Activated CD4-positive, alpha-beta T cell treated with anti-CD3 and anti-CD28 coated beads, Interleukin-2, amount 10 ng/mL, durations not matched to agents 24 days and 14 days (primary cell): ENCODE measurements at regions not wholly inside any gene's neighbourhood (a gene's known extent, or its start where the extent isn't known, plus 50 kb on each side); places are given as distances from the start of the nearest gene placed in this dataset.
"Not testable (repeated sequence)": the region's sequence is repeated elsewhere in the genome, so short reads cannot be mapped to it uniquely, and the experiment has no call there.

Experiments
- DNase-seq: peaks from one replicate; pipeline ENCODE4 v3.0.0; 2022
- H3K27ac Mint-ChIP-seq: one replicate; pipeline ENCODE4 v1.8.0; 2022; ENCODE audit warnings: mild to moderate bottlenecking, mixed read lengths
- H3K27me3 Mint-ChIP-seq: one replicate; pipeline ENCODE4 v1.8.0; 2022; ENCODE audit warnings: mixed read lengths
- H3K36me3 Mint-ChIP-seq: one replicate; pipeline ENCODE4 v1.8.0; 2022; ENCODE audit warnings: low read depth, mild to moderate bottlenecking, mixed read lengths
- H3K4me1 Mint-ChIP-seq: one replicate; pipeline ENCODE4 v1.8.0; 2021; ENCODE audit warnings: mixed read lengths
- H3K4me3 Mint-ChIP-seq: one replicate; pipeline ENCODE4 v1.8.0; 2022; ENCODE audit warnings: mild to moderate bottlenecking, moderate library complexity, mixed read lengths
- H3K9me3 Mint-ChIP-seq: one replicate; pipeline ENCODE4 v1.8.0; 2021; ENCODE audit warnings: mixed read lengths
- intact Hi-C: fragments of 100-400 bp; cut with micrococcal nuclease; formaldehyde crosslinking; loops from one replicate; pipeline ENCODE4 v1.15.1; 2023

- H3K4me1 Mint-ChIP-seq, DNase-seq, H3K9me3 Mint-ChIP-seq, H3K27me3 Mint-ChIP-seq, intact Hi-C loops, H3K27ac Mint-ChIP-seq, H3K36me3 Mint-ChIP-seq, H3K4me3 Mint-ChIP-seq: not testable (repeated sequence)
Measured at GRCh38 chr13:22955147-22955546, 225.6 kb upstream of the SGCG start.

GRCh38 chr13:22956456-22957115, 224.2 kb upstream of the SGCG start:
- intact Hi-C loops, H3K27ac Mint-ChIP-seq, DNase-seq, H3K36me3 Mint-ChIP-seq, H3K27me3 Mint-ChIP-seq, H3K9me3 Mint-ChIP-seq, H3K4me3 Mint-ChIP-seq, H3K4me1 Mint-ChIP-seq: not testable (repeated sequence)

- H3K36me3 Mint-ChIP-seq, H3K9me3 Mint-ChIP-seq, H3K27me3 Mint-ChIP-seq, H3K27ac Mint-ChIP-seq, H3K4me1 Mint-ChIP-seq, DNase-seq, H3K4me3 Mint-ChIP-seq, intact Hi-C loops: not testable (repeated sequence)
Measured at GRCh38 chr13:22959859-22960258, 220.9 kb upstream of the SGCG start.

GRCh38 chr13:22960827-22961226, 220.0 kb upstream of the SGCG start:
- H3K4me3 Mint-ChIP-seq: no peak overlapping the region
- H3K27ac Mint-ChIP-seq: no peak overlapping the region
- H3K36me3 Mint-ChIP-seq: no peaks in the 10 kb centered on the region
- no peaks in the 10 kb centered on the region for H3K9me3 Mint-ChIP-seq
- intact Hi-C loops: no loop called here
- H3K4me1 Mint-ChIP-seq: no peaks in the 10 kb centered on the region
- no peaks in the 10 kb centered on the region for H3K27me3 Mint-ChIP-seq
- no peak for DNase-seq

GRCh38 chr13:22961342-22961741, 219.4 kb upstream of the SGCG start:
- H3K9me3 Mint-ChIP-seq, H3K27me3 Mint-ChIP-seq, intact Hi-C loops, H3K27ac Mint-ChIP-seq, DNase-seq, H3K4me3 Mint-ChIP-seq, H3K4me1 Mint-ChIP-seq, H3K36me3 Mint-ChIP-seq: not testable (repeated sequence)

- Mint-ChIP-seq H3K27me3 (no peaks in the 10 kb centered on the region), H3K36me3 (no peaks in the 10 kb centered on the region), H3K27ac (no peak overlapping the region), H3K4me1 (no peaks in the 10 kb centered on the region), H3K4me3 (no peak overlapping the region), H3K9me3 (no peaks in the 10 kb centered on the region)
- no peak for DNase-seq
- intact Hi-C loops: no loop called here
Measured at GRCh38 chr13:22961835-22962537, 218.8 kb upstream of the SGCG start.

- H3K4me1 Mint-ChIP-seq, H3K4me3 Mint-ChIP-seq, DNase-seq, H3K9me3 Mint-ChIP-seq, H3K27me3 Mint-ChIP-seq, H3K36me3 Mint-ChIP-seq, intact Hi-C loops, H3K27ac Mint-ChIP-seq: not testable (repeated sequence)
Measured at GRCh38 chr13:22963384-22964053, 217.3 kb upstream of the SGCG start.

GRCh38 chr13:22964245-22964966, 216.4 kb upstream of the SGCG start:
- Mint-ChIP-seq H3K4me3 (no peak overlapping the region), H3K27me3 (no peaks in the 10 kb centered on the region), H3K27ac (no peak overlapping the region), H3K9me3 (no peaks in the 10 kb centered on the region), H3K36me3 (no peaks in the 10 kb centered on the region), H3K4me1 (no peaks in the 10 kb centered on the region)
- DNase-seq: no peak
- intact Hi-C loops: no loop called here

GRCh38 chr13:22965011-22965857, 215.5 kb upstream of the SGCG start:
- H3K27ac Mint-ChIP-seq, H3K9me3 Mint-ChIP-seq, H3K36me3 Mint-ChIP-seq, H3K27me3 Mint-ChIP-seq, H3K4me3 Mint-ChIP-seq, intact Hi-C loops, H3K4me1 Mint-ChIP-seq, DNase-seq: not testable (repeated sequence)

- H3K9me3 Mint-ChIP-seq, H3K27me3 Mint-ChIP-seq, H3K4me1 Mint-ChIP-seq, DNase-seq, H3K36me3 Mint-ChIP-seq, H3K27ac Mint-ChIP-seq, H3K4me3 Mint-ChIP-seq, intact Hi-C loops: not testable (repeated sequence)
Measured at GRCh38 chr13:22965858-22966239, 214.9 kb upstream of the SGCG start.

- H3K27me3 Mint-ChIP-seq, DNase-seq, H3K36me3 Mint-ChIP-seq, H3K9me3 Mint-ChIP-seq, H3K27ac Mint-ChIP-seq, H3K4me1 Mint-ChIP-seq, intact Hi-C loops, H3K4me3 Mint-ChIP-seq: not testable (repeated sequence)
Measured at GRCh38 chr13:22966753-22967152, 214.0 kb upstream of the SGCG start.

GRCh38 chr13:22967669-22968068, 213.1 kb upstream of the SGCG start:
- intact Hi-C loops: no loop called here
- no peak for DNase-seq
- Mint-ChIP-seq H3K4me1 (no peaks in the 10 kb centered on the region), H3K27ac (no peak overlapping the region), H3K36me3 (no peaks in the 10 kb centered on the region), H3K9me3 (no peaks in the 10 kb centered on the region), H3K27me3 (no peaks in the 10 kb centered on the region), H3K4me3 (no peak overlapping the region)

- no peak for DNase-seq
- no peaks in the 10 kb centered on the region for H3K4me1 Mint-ChIP-seq
- no peak overlapping the region for H3K4me3 Mint-ChIP-seq
Measured at GRCh38 chr13:22979952-22980351, 200.8 kb upstream of the SGCG start.

More at GRCh38 chr13:22979952-22980351, 200.8 kb upstream of the SGCG start:
- intact Hi-C loops: no loop called here
- no peaks in the 10 kb centered on the region for H3K27me3 Mint-ChIP-seq
- peaks cover 6% of the 10 kb centered on the region for H3K9me3 Mint-ChIP-seq
- H3K27ac Mint-ChIP-seq: no peak overlapping the region
- no peaks in the 10 kb centered on the region for H3K36me3 Mint-ChIP-seq
